Stimulated activated CD4-positive, alpha-beta T cell treated with anti-CD3 and anti-CD28 coated beads, Interleukin-15, amount 100 ng/mL, for 1 hour (primary cell): ENCODE measurements at regions not wholly inside any gene's neighbourhood (a gene's known extent, or its start where the extent isn't known, plus 50 kb on each side); places are given as distances from the start of the nearest gene placed in this dataset.
A peak's percentile ranks its signal among the peaks of the same experiment; 100 is the strongest.

Experiments used
- DNase-seq, 2 donors: peaks; one replicate each; pipeline ENCODE4 v3.0.0-alpha.2; 2020; ENCODE audit warnings: low read depth in 1 of 2, low spot score in 1 of 2

DNA sequence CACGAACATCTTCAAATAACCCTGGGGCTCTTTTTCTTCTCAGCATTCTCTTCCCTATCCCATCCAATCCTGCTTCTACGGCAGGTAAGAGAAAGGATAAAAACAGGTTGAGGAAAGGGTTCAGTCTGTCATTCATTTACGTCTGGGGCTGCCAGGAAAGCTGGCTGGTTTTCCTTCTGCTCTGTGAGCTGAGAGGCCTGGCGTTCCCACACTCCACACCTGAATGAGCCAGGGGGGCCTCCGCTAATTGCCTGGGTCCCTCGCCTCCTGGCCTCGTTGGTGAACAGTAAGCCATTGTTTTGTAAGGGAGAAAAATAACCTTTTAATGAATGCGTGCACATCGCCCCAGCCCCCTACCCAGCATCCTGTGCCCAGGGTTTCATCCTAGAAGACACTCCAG is 70.8 kb upstream of the SIM2 start:
- no peak for DNase-seq

DNA sequence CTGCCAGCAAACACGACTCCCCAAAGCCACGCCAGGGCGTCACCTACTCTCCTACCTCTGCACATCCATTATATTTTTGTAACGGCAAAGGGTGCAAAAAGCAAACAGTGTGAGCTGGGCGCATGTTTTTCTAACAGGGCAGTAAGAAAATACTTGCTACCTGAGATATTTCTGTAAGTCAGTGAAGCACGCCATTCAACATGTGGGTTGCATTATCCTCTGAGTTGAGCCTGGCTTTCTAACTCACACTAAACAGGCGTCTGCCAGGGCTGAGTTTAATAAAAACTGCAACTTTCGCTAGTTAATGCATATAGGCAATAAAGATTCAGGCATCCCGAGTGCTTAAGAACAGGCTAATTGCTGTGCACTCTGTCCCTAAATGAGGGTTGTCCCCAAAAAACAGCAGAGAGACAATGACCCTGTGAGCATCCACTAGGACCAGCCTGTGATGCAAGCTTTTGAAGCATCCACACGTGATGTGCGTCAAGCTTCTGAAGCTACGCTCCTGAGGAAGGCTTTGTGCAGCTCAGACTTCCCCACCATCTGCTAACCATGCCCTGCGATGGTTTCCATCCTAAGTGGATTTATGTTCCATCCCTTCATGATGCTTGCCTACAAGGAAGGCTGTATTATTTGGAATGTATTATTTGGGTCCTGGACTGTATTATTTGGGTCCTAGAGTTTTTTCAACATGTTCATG is 70.0 kb upstream of the SIM2 start:
- no peak for DNase-seq

DNA sequence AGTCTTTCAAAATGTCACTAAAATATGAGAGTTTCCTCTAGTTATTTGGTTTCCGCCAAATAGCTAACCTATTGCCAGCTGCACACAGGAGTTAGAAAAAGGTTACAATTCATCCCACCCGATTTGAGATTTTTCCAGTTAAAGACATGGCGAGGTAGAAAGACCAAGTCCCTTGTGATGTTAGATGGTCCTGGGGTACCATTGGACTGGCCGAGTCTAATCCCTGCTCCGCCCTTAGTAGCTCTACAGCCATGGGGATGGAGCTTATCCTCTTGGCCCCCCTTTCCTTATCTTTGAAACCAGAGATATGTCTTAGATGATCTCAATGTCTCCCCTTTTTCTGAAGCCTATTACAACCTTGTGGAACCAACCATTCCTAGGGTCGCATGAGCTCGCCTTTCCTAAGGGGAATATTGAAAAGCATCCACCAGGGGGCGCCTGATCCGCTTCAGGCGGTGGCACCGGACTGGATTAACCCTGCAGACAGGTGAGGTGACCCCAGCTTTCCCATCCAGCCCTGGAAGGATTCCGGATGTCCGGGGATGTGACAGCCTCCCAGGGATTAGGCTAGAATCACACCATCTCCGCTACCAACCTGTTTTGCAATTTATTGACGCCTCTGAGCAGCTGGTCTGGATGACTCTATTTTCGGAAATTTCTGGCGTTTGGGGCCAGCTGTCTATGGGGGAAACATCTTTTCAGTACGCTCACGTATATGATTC is 68.3 kb upstream of the SIM2 start:
- DNase-seq, result peak in 1 of 2 donors; percentile 45

DNA sequence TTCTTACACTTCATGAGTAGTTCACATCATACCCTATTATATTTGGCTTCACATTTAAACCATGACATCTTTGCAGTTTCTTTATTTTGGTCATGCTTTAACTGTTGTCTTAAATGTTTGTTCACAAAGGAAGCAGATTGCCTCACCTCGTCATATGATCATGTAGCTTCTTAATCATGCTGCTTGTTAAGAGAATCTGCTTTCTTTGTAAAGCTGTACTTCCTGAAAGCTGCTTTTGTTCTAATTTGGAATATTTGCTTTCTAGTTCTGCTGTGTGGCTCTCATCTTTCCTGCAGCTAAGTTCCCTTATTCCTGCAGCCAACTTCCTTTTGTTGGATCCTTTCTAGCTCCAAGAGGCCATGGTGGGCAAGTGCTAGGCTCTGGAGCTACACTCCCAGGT is 62.9 kb upstream of the SIM2 start:
- DNase-seq, result no peak

DNA sequence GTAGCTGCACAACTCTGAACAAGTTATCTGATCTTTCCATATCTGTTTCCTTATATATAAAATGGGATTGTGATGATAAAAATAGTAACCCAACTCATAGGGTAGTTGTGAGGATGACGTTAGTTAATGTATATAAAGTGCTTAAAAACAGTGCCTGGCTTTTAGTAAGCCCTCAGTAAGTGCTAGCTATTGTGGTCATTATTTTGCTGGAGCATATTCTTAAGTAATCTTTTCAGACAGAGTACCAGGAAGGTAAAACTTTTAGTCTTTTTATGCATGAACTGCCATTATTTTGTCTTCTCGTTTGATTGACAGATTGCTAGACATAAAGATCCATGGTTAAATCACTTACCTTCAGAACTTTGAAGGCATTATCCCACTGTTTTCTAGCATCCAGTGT is 62.5 kb upstream of the SIM2 start:
- DNase-seq, result no peak

DNA sequence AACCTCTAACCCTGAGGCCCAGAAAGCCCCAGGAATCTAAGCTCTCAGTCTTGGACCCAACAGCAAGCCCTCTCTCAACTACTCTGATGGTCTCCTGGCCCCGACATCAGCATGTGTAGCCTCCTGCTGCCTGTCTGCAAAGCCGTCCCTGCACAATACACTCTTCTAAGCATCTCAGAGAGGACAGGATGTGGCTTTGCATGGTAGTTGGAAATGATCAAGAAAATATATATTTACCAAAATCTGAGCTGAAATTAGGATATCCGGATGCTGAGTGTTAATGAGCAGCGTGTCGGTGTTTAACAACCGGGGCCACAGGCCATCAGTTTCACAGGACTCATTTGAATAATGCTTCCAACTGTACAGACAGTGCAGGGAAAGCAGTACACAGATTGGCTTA is 59.1 kb upstream of the SIM2 start:
- DNase-seq, result no peak

DNA sequence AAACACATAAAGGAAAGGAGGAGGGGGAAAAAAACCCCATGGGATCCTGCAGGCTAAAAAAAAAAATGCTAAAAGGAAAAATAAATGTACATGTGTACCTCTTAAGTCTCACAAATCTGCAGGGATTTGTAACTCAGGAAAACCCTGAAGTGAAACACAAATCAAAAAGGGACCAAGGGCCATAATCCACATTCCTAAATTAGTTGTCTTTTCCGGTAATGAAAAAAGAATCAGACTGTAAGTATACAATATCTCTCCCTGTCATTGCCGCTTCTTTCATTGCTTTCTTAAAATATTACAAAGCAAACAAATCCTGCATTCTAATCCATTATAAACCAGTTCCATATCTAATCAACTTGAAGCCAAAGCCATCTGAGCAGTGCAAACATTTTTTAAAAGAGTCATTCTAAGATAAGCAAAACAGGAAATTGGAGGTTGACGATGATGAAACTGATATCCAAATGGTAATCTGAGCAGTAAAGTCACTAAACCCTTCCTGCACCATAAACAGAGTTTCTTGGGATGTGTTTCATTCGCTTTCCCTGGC is 58.7 kb upstream of the SIM2 start:
- DNase-seq, result no peak

DNA sequence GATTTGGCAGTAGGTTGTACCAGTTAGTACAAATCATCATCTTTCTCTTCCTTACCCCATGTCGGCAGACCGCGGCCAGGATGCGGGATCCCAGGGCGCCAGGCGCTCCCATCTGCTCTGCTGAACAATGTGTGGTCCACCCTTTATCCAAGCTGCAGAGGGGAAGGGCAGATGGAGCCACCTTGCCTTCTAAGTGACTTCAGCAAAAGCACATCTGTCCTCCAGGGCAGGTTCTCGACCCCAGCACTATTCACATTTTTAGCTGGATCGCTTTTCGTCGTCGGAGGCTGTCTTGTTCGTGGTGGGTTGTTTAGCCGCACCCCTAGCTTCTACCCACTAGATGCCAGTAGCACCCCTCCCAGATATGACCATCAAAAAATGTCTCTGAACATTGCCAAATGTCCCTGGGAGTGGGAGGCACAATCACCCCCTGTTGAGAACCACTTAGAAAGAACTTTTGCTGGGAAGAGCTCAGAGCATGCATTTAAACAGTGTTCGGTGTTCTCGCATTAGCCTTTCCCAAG is 58.1 kb upstream of the SIM2 start:
- DNase-seq, result no peak

DNA sequence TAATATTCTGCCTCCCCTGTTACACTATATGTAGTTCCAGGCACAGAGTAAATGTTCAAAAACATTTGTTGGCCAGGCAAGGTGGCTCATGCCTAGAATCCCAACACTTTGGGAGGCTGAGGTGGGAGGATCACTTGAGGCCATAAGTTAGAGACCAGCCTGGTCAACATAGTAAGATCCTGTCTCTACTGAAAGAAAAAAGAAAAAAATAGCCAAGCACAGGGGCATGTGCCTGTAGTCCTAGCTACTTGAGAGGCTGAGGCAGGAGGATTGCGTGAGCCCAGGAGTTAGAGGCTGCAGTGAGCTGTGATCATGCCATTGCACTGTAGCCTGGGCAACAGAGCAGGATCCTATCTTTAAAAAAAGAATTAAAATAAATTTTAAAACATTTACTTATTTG is 57.6 kb upstream of the SIM2 start:
- no peak for DNase-seq

DNA sequence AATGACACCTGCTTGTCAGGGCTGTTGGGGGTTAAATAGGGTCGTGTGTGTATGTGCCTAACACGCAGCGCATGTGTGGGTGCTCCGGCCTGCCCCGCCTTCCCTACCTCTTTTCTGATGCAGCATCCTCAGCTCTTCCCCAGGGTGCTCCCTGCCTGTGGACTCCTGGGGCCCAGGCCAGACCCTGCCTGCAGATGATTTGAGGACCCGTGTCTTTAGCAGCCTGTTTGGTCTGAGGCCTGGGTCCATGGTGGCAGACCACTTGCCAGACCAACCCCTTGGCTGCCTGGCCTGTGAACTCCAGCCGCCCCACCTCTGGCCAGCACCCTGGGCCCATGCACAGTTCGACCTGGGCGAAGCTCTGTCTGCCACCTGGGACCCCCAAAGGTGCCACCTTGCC is 57.0 kb upstream of the SIM2 start:
- no peak for DNase-seq

DNA sequence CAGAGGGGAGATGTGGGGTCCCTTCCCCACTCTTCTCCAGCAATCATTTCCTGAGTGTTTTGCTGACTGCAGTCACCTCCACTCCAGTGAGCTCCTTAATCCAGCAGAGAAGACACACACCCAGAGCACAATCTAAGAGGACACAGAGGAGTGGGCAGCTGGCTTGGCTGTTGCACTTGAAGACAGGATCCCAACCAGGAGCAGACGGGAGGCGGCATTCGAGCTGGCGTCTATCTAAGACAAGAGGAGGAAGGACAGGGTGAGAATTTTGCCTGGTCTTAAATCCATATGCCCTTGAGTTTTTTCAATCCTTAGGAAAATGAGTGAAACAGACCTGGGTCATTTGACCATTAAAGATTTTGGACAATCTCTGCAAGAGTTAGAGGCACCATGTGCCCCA is 56.1 kb upstream of the SIM2 start:
- DNase-seq, result no peak

DNA sequence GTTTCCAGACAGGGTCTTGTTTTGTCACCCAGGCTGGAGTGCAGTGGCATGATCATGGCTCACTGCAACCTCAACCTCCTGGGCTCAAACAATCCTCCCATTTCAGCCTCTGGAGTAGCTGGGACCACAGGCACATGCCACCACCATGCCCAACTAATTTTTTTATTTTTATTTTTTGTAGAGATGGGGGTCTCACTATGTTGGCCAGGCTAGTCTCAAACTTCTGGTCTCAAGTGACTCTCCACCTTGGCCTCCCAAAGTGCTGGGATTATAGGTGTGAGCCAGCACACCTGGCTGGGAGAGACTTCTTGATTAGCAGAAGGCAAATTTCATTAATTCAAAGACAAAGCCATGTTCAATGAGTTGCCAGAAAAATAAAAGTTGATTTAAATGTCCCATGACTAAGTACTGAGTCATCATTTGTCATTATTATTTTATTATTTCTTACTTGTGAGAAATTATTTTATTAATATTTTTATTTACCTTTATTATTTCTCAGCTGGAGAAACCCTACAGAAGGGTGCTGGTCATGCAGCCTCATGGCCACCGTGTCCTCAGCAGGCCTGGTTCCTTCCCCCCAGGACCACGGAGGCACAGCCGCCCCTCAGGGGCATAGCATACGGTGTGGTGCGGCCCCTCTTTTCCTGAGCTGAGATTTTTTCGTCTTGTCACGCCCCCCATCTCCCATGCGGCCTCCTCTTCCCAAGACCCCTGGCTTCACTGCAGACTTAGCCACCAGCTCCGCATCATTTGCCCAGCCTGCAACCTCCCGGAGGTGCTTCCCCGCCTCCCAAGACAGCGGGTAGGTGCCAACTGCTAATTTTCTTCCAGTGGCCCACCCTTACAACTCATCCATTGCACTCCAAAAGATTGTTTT is 55.3 kb upstream of the SIM2 start:
- no peak for DNase-seq

DNA sequence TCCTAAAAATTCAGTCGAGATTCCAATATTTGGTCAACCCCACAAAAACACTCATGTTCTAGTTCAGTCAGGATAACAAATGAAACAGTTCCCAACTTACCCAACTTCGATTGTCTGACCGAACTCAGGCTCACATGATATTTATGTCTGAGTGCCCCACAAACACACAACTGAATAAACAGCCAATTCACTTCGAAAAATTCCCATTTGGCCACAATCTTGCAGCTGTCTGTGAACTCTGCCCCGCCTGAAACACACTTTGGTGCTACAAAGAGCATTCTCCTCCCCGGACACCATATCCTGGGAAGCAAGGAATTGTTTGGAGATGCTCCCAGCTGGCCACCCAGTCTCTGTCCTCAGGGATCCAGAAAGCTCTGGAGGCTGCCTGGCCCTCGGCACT is 52.9 kb upstream of the SIM2 start:
- no peak for DNase-seq

DNA sequence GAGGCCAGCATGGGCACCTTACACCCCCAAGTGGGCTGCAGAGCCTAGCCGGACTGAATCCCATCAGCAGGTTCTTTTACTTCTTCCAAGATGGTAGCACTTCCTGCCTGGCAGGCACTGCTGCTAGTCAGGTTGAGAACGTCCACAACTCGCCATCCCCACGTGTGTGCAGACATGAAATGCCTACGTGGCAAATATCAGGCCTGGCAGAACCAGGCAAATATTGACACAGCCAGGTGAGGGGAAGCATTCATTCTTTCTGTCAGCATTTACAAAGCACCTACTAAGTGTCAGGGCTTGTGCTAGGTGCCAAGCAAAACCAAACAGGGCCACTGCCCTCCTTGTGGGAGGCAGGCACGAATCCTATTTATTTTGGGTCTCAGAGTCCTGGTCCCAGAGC is 52.3 kb upstream of the SIM2 start:
- no peak for DNase-seq

DNA sequence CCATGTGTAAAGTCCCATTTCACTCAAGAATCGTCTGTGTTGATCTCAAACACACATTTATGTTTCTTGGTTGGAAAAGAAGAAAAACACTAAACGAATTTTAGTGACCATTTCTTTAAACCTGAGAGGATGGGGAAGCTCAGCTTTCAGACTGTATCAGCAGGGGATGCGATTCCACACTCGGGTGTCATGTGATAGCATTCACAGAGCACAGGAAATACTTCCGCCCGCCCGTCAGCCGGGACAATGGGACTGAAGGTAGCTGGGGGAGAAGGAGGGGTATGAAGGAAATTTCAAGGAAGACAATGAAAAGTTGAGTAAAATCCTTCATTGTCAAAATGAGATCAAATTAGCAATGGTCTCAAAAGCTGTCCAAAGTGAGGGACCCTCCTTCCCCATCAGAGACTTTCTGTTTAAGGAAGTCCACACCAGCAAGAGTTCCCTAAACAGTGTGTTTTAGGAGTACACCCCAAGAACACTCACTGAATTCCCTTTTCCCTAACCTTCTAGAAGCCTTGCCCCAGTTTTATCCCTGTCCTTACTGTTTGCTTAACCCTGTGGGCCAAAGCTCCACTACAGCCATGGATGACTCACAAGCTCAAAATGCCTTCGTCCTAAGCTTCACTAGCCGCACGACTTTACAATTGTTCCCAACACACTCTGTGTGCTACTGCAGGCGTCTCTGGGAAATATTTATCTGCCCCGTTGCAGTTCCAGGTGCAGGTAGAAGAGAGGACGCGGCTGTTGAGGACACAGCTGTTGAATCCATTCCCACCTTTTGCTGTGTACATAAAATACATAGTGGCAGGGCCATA is 51.4 kb upstream of the SIM2 start:
- no peak for DNase-seq
